Tibial nerve (tissue), 4 donors: ENCODE measurements at regions not wholly inside any gene's neighbourhood (a gene's known extent, or its start where the extent isn't known, plus 50 kb on each side); places are given as distances from the start of the nearest gene placed in this dataset.

Experiments used
- CTCF ChIP-seq, 5 experiments: fragments of 200-600 bp in 3 of 5; fragments of 450-650 bp in 2 of 5; sonication (generic) in 3 of 5; IDR thresholded peaks; one replicate each; pipeline ENCODE4 v1.5.1; 2016 to 2019; ENCODE audit warnings: antibody characterized with exemption in 5 of 5, mild to moderate bottlenecking in 3 of 5, moderate library complexity in 2 of 5
- EP300 ChIP-seq, 2 donors: sonication (generic); formaldehyde crosslinking; IDR thresholded peaks; one replicate each; pipeline ENCODE4 v1.6.1; 2017; ENCODE audit warnings: antibody characterized with exemption in 2 of 2, mild to moderate bottlenecking in 1 of 2
- POLR2A ChIP-seq, 2 donors: fragments of 450-650 bp; IDR thresholded peaks; one replicate each; pipeline ENCODE4 v1.6.1; 2017; ENCODE audit warnings: antibody characterized with exemption in 2 of 2, mild to moderate bottlenecking in 2 of 2, moderate library complexity in 2 of 2

- no peak for TF ChIP-seq POLR2A (IDR thresholded peaks at IDR 0.05)
- TF ChIP-seq CTCF (IDR thresholded peaks at IDR 0.05): no peak
- no peak for TF ChIP-seq EP300 (IDR thresholded peaks at IDR 0.05)
These were observed 335.3 kb upstream of the AADAT start for GRCh38 chr4:170425040-170425439.
